NT2/D1 (cell line): ENCODE measurements at regions not wholly inside any gene's neighbourhood (a gene's known extent, or its start where the extent isn't known, plus 50 kb on each side); places are given as distances from the start of the nearest gene placed in this dataset.

Experiments used
- SUZ12 ChIP-seq: IDR thresholded peaks from 2 replicates; pipeline ENCODE4 v1.6.1; 2011; ENCODE audit not compliant: insufficient read length, insufficient read depth; ENCODE audit errors: extremely low read depth
- YY1 ChIP-seq: IDR thresholded peaks from 2 replicates; pipeline ENCODE4 v1.6.1; 2011; ENCODE audit not compliant: insufficient read length, insufficient read depth
- ZNF274 ChIP-seq: IDR thresholded peaks from 2 replicates; pipeline ENCODE4 v1.6.1; 2011; ENCODE audit warnings: mild to moderate bottlenecking, low read depth, low read length

- no peak for TF ChIP-seq ZNF274
- no peak for TF ChIP-seq YY1
- no peak for TF ChIP-seq SUZ12
Observed at GRCh38 chr20:43352996-43353395, 104.7 kb upstream of the SRSF6 start.
